ENCODE measurements at regions not wholly inside any gene's neighbourhood (a gene's known extent, or its start where the extent isn't known, plus 50 kb on each side); places are given as distances from the start of the nearest gene placed in this dataset.
A peak's percentile ranks its signal among the peaks of the same experiment; 100 is the strongest.

DNA sequence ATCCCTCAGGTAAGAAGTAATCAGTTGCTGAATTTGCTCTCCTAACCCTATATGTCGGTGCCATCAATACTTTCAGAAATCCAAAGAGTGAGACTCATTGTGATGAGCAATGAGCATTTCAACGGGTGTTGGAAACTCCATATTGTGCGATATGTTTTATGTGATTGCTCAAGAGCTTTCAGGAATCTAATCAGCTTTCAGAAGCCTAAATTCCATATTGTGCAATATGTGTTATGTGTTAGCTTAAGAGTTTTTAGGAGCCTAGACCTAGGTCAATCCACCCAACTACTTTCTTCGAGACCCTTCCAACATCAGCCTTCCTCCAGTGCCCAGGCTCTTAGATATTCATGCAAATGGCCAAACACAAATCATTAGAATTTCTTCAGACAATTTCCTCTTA is 277.3 kb downstream of the DSC3 start:
- DNase-seq (ENCODE audit: insufficient read length, low spot score): no peak
- no peak for FAIRE-seq
- TF ChIP-seq, protein P1, sequence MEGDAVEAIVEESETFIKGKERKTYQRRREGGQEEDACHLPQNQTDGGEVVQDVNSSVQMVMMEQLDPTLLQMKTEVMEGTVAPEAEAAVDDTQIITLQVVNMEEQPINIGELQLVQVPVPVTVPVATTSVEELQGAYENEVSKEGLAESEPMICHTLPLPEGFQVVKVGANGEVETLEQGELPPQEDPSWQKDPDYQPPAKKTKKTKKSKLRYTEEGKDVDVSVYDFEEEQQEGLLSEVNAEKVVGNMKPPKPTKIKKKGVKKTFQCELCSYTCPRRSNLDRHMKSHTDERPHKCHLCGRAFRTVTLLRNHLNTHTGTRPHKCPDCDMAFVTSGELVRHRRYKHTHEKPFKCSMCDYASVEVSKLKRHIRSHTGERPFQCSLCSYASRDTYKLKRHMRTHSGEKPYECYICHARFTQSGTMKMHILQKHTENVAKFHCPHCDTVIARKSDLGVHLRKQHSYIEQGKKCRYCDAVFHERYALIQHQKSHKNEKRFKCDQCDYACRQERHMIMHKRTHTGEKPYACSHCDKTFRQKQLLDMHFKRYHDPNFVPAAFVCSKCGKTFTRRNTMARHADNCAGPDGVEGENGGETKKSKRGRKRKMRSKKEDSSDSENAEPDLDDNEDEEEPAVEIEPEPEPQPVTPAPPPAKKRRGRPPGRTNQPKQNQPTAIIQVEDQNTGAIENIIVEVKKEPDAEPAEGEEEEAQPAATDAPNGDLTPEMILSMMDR (IDR thresholded peaks at IDR 0.05; ENCODE audit: insufficient read depth, missing control alignments): no peak

DNA sequence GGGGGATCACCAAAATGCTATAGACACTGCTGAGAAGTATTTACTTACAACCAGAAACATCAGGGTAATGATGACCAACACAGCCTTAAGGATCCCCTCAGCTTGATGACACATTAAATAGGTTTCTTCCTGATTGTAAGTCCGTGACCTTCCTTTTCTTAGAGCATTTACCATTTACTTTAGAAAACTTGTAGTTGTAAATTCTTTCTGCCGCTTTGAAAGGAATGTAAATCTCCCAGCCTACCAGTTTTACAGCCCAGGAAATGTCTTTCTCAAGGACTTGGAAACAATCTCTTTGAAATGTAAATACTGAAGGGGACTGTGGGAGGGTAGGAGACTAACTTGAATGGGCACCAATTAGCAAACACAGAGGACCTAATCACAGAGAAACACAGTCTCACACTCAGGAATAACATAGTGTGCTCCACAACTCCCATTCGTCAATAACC is 278.6 kb downstream of the DSC3 start:
- DNase-seq (ENCODE audit: insufficient read length, low spot score) (no peak), FAIRE-seq (peak; percentile 64)
- TF ChIP-seq, protein P1 (IDR thresholded peaks at IDR 0.05; ENCODE audit: insufficient read depth, missing control alignments): no peak

DNA sequence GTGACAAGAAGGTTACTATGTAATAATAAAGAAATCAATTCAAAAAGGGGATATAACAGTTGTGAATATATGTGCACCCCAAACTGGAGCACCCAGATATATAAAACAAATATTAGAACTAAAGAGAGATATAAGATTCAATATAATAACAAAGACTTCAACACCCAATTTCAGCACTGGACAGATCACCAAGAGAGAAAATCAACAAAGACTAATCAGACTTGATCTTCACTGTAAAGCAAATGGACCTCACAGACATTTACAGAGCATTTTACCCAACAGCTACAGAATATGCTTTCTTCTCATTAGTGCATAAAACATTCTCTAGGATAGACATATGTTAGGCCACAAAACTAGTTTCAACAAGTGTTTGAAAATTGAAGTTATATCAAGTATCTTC is 287.7 kb downstream of the DSC3 start:
- no peak for DNase-seq (ENCODE audit: insufficient read length, low spot score)
- FAIRE-seq: no peak
- TF ChIP-seq, protein P1 (IDR thresholded peaks at IDR 0.05; ENCODE audit: insufficient read depth, missing control alignments): no peak

DNA sequence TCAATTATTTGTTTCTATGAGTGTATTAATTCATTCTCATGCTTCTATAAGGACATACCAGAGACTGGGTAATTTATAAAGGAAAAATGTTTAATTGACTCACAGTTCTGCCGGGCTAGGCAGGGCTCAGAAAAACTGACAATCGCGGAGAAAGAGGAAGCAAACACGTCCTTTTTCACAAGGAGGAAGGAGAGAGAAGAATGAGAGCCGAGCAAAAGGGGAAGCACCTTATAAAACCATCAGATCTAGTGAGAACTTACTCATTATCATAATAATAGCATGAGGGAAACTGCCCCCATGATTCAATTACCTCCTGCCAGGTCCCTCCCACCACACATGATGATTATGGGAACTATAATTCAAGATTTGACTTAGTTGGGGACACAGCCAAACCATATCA is 294.0 kb downstream of the DSC3 start:
- TF ChIP-seq, protein P1 (IDR thresholded peaks at IDR 0.05; ENCODE audit: insufficient read depth, missing control alignments): no peak
- no peak for DNase-seq (ENCODE audit: insufficient read length, low spot score)
- FAIRE-seq: no peak

DNA sequence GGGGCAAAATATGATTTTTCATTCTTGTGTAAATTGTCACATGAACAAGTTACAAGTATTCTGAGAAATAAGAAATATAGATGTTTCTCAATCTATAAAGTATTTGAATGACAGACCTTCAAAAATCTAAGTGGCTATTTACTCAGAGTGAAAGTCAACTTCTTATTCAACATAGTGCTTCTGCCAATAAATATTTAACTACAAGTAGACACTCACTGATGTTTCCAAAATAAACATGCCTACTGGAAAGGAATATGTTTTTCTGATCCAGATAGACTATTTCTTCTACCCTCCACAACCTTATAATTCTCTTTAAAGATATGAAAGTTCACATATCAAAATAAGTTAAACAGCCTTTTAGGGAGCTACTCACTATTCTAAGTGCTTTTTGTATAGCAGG is 296.3 kb downstream of the DSC3 start:
- TF ChIP-seq, protein P1 (IDR thresholded peaks at IDR 0.05; ENCODE audit: insufficient read depth, missing control alignments): no peak
- DNase-seq (ENCODE audit: insufficient read length, low spot score) (no peak), FAIRE-seq (no peak)

DNA sequence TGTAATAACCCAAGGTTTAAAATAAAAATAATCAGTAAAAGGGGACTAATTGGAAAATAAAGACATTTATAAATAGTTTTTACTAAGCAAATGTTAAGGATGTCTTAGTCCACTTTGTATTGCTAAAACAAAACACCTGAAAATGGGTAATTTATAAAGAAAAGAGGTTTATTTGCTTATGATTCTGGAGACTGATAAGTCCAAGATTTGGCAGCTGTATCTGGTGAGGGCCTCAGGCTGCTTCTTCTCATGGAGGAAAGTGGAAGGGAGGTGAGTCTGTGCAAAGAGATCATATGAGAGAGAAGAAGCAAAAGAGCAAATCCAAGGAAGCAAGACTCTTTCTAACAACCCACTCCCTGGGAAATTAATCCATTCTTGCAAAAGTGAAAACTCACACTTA is 299.5 kb downstream of the DSC3 start:
- FAIRE-seq (peak; percentile 38), DNase-seq (ENCODE audit: insufficient read length, low spot score) (no peak)
- TF ChIP-seq, protein P1 (IDR thresholded peaks at IDR 0.05; ENCODE audit: insufficient read depth, missing control alignments): no peak

DNA sequence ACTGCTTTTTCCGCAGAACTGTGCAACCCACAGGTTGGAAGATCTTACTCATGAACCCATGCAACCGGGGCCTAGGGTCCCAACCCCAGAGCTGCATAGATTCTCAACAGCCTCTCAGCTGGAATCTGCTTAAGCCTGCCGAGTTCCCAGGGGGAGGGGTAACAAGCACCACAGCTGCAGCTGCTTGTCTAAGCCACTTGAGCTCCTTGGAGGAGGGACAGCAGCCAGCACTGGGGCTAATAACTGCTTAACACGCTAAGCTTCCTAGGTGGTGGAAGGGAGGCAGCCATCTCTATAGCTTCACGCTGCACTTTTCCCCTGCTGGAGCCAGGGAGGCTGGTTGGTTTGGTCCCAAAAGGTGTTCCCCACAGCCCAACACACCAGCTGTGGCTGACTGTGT is 311.6 kb downstream of the DSC3 start:
- peak; percentile 96 for FAIRE-seq
- DNase-seq (ENCODE audit: insufficient read length, low spot score): peak; percentile 20
- TF ChIP-seq, protein P1 (IDR thresholded peaks at IDR 0.05; ENCODE audit: insufficient read depth, missing control alignments): no peak

Data from D721Med (cell line).